ENCODE measurements at regions not wholly inside any gene's neighbourhood (a gene's known extent, or its start where the extent isn't known, plus 50 kb on each side); places are given as distances from the start of the nearest gene placed in this dataset.

DNA sequence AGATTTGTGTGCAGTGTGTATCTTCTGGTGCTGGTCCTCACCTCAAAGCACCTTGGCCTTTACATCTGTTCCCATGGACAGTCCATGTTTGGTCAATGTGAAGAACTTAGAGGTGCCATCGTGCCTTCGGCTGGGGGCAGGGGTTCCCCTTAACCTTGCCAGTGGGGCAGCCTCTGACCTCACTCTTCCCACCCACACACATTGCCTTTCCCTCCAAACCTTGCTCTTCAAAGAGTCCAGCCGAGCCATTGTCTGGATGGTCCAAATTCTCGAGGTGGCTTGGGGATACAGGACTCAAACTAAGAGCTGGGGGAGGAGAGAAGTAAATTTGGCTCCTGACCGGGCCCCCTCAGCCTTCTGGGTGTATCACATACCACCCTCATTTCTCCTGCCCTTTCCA, 76.2 kb upstream of the HABP2 start:
- DNase-seq, result no peak
- Mint-ChIP-seq H3K27me3 (no peaks in the 10 kb centered on the region), H3K4me1 (no peaks in the 10 kb centered on the region), H3K4me3 (no peak overlapping the region), H3K36me3 (no peaks in the 10 kb centered on the region), H3K27ac (no peak overlapping the region), H3K9me3 (peaks cover 1 to 19% (median 3%) of the 10 kb centered on the region in 7 donors)
- H3K4me3 ChIP-seq (ENCODE audit: low read depth, low read length), result no peak overlapping the region
- H3K27me3 ChIP-seq (ENCODE audit: control insufficient read depth, insufficient read depth, low read length), result no peaks in the 10 kb centered on the region
- H3K27ac ChIP-seq (ENCODE audit: insufficient read depth, low read length, poor library complexity, severe bottlenecking), result no peak overlapping the region
- ATAC-seq (ENCODE audit: low read depth in 2 of 2), result no peak
- no peaks in the 10 kb centered on the region for H3K4me1 ChIP-seq (ENCODE audit: control insufficient read depth, insufficient read depth, low read length, poor library complexity, severe bottlenecking)
- no peaks in the 10 kb centered on the region for H3K36me3 ChIP-seq (ENCODE audit: control insufficient read depth, insufficient read depth, low read length)
- H3K9me3 ChIP-seq (ENCODE audit: control insufficient read depth in 2 of 2, low read length in 2 of 2), result peaks cover 5 to 13% of the 10 kb centered on the region in 2 experiments

DNA sequence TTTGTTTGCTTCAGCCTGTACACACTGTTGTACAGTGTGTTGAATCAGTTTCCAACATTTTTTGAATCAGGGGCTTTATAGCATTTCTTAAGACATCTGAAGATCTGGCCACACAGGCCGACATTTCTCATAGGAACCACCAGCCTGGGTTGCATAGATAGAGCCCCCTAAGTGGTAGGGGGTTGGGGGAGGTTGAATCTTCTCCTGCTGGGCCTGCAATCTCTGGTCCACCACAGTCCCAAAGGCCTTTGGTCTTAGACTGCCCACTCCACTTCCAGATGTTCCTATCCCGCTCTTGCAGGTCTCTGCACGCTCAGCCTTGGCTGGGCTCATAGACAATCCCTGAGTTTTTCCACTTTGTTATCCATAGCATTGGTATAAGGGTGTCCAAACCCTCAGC, 75.4 kb upstream of the HABP2 start:
- Mint-ChIP-seq H3K36me3 (no peaks in the 10 kb centered on the region), H3K4me1 (no peaks in the 10 kb centered on the region), H3K4me3 (no peak overlapping the region), H3K27me3 (no peaks in the 10 kb centered on the region), H3K9me3 (peaks cover 1 to 23% (median 8%) of the 10 kb centered on the region in 7 donors), H3K27ac (no peak overlapping the region)
- Histone ChIP-seq H3K4me1 (ENCODE audit: control insufficient read depth, insufficient read depth, low read length, poor library complexity, severe bottlenecking) (no peaks in the 10 kb centered on the region), H3K27ac (ENCODE audit: insufficient read depth, low read length, poor library complexity, severe bottlenecking) (no peak overlapping the region), H3K27me3 (ENCODE audit: control insufficient read depth, insufficient read depth, low read length) (no peaks in the 10 kb centered on the region), H3K4me3 (ENCODE audit: low read depth, low read length) (no peak overlapping the region), H3K9me3 (ENCODE audit: control insufficient read depth in 2 of 2, low read length in 2 of 2) (peaks cover 5 to 13% of the 10 kb centered on the region in 2 experiments), H3K36me3 (ENCODE audit: control insufficient read depth, insufficient read depth, low read length) (no peaks in the 10 kb centered on the region)
- DNase-seq, result no peak
- ATAC-seq (ENCODE audit: low read depth in 2 of 2), result no peak

DNA sequence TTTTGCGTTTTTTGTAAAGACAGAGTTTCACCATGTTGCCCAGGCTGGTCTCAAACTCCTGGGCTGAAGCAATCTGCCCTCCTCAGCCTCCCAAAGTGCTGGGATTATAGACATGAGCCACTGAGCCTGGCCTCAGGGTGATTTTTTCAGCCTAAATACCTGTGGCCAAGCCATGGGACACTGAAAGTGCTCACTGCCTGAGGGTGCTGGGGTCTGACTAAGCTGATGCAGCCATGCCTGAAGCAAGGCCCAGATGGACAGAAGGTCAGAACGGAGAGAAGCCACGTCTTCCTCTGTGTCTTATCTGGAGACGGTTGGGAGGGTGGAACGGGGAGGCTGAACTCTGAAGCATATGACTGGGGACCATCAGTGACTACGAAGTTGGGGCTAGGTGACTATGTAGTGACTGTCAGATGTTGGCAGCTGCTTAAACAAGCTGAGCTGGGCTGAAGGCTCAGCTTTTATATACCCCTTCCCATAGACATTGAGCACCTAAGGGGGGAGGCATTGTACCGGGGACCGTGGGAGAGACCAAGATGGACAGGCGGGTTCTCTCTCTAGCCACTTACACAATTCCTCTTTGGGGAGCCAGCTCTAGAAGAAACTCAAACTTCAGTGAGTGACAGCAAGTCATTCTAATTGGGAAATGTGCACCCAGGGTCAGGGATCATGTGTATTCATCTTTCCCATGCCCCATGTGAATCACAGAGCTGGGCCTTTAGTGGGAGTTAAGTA, 73.3 kb upstream of the HABP2 start:
- DNase-seq (no peak), ATAC-seq (ENCODE audit: low read depth in 2 of 2) (no peak)
- H3K4me3 ChIP-seq (ENCODE audit: low read depth, low read length), result no peak overlapping the region
- Mint-ChIP-seq H3K4me1 (no peaks in the 10 kb centered on the region), H3K4me3 (no peak overlapping the region), H3K36me3 (no peaks in the 10 kb centered on the region), H3K9me3 (peaks cover 0 to 26% (median 7%) of the 10 kb centered on the region in 7 donors), H3K27ac (no peak overlapping the region), H3K27me3 (no peaks in the 10 kb centered on the region)
- no peaks in the 10 kb centered on the region for H3K36me3 ChIP-seq (ENCODE audit: control insufficient read depth, insufficient read depth, low read length)
- no peaks in the 10 kb centered on the region for H3K4me1 ChIP-seq (ENCODE audit: control insufficient read depth, insufficient read depth, low read length, poor library complexity, severe bottlenecking)
- no peaks in the 10 kb centered on the region for H3K27me3 ChIP-seq (ENCODE audit: control insufficient read depth, insufficient read depth, low read length)
- H3K9me3 ChIP-seq (ENCODE audit: control insufficient read depth in 2 of 2, low read length in 2 of 2), result peaks cover 5 to 13% of the 10 kb centered on the region in 2 experiments
- no peak overlapping the region for H3K27ac ChIP-seq (ENCODE audit: insufficient read depth, low read length, poor library complexity, severe bottlenecking)

DNA sequence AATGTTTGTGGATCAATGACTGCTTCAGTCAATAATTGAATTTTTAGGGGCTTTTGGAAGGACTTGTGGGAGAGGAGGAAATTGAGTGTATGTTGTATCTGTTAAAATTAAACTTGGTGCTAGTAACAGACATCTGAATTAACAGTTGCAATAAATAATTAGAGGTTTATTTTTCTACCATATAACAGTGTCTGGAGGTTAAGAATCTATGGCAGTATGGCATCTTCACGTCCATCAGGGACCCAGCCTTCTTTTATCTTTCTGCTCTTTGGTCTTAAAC, 72.8 kb upstream of the HABP2 start:
- no peak overlapping the region for H3K27ac Mint-ChIP-seq
- H3K4me3 ChIP-seq (ENCODE audit: low read depth, low read length), result no peak overlapping the region
- H3K27me3 ChIP-seq (ENCODE audit: control insufficient read depth, insufficient read depth, low read length), result no peaks in the 10 kb centered on the region
- no peaks in the 10 kb centered on the region for H3K4me1 ChIP-seq (ENCODE audit: control insufficient read depth, insufficient read depth, low read length, poor library complexity, severe bottlenecking)
- no peaks in the 10 kb centered on the region for H3K4me1 Mint-ChIP-seq
- H3K9me3 ChIP-seq (ENCODE audit: control insufficient read depth in 2 of 2, low read length in 2 of 2), result peaks cover 5 to 13% of the 10 kb centered on the region in 2 experiments
- H3K36me3 ChIP-seq (ENCODE audit: control insufficient read depth, insufficient read depth, low read length), result no peaks in the 10 kb centered on the region
- peaks cover 0 to 26% (median 6%) of the 10 kb centered on the region in 7 donors for H3K9me3 Mint-ChIP-seq
- H3K27ac ChIP-seq (ENCODE audit: insufficient read depth, low read length, poor library complexity, severe bottlenecking), result no peak overlapping the region
- no peak for ATAC-seq (ENCODE audit: low read depth in 2 of 2)
- no peak overlapping the region for H3K4me3 Mint-ChIP-seq
- DNase-seq, result no peak
- H3K27me3 Mint-ChIP-seq, result no peaks in the 10 kb centered on the region
- no peaks in the 10 kb centered on the region for H3K36me3 Mint-ChIP-seq

- no peak for ATAC-seq (ENCODE audit: low read depth in 2 of 2)
- H3K27ac Mint-ChIP-seq, result no peak overlapping the region
- peaks cover 0 to 26% (median 6%) of the 10 kb centered on the region in 7 donors for H3K9me3 Mint-ChIP-seq
Measured at GRCh38 chr10:113480851-113481502, 71.9 kb upstream of the HABP2 start.

GRCh38 chr10:113484487-113484886, 68.4 kb upstream of the HABP2 start:
- Mint-ChIP-seq H3K4me1 (no peaks in the 10 kb centered on the region), H3K27ac (no peak overlapping the region)
- peaks cover 5 to 10% of the 10 kb centered on the region in 2 experiments for H3K9me3 ChIP-seq (ENCODE audit: control insufficient read depth in 2 of 2, low read length in 2 of 2)

More at GRCh38 chr10:113480851-113481502, 71.9 kb upstream of the HABP2 start:
- Mint-ChIP-seq H3K4me1 (no peaks in the 10 kb centered on the region), H3K4me3 (no peak overlapping the region), H3K27me3 (peaks cover 6% of the 10 kb centered on the region), H3K36me3 (no peaks in the 10 kb centered on the region)
- Histone ChIP-seq H3K27me3 (ENCODE audit: control insufficient read depth, insufficient read depth, low read length) (no peaks in the 10 kb centered on the region), H3K36me3 (ENCODE audit: control insufficient read depth, insufficient read depth, low read length) (no peaks in the 10 kb centered on the region), H3K4me1 (ENCODE audit: control insufficient read depth, insufficient read depth, low read length, poor library complexity, severe bottlenecking) (no peaks in the 10 kb centered on the region), H3K9me3 (ENCODE audit: control insufficient read depth in 2 of 2, low read length in 2 of 2) (peaks cover 5 to 13% of the 10 kb centered on the region in 2 experiments), H3K4me3 (ENCODE audit: low read depth, low read length) (no peak overlapping the region), H3K27ac (ENCODE audit: insufficient read depth, low read length, poor library complexity, severe bottlenecking) (no peak overlapping the region)
- no peak for DNase-seq

DNA sequence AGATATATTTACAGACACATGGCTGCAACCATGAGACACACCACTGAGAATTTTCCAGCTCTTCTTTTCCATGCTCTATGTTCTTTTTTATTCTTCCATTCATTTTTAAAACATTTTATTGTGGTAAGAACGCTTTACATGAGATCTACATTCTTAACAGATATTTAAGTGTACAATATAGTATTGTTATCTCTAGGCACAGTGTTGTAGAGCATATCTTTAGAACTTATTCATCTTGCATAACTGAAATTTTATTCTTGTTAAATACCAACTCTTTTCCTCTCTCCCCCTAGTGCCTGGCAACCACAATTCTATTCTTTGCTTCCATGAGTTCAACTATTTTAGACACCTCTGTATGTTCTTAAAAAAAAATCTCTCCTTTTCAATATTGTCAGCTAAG, 67.1 kb upstream of the HABP2 start:
- H3K27ac ChIP-seq (ENCODE audit: insufficient read depth, low read length, poor library complexity, severe bottlenecking), result no peak overlapping the region
- Mint-ChIP-seq H3K4me3 (no peak overlapping the region), H3K27ac (no peak overlapping the region), H3K27me3 (peaks cover 6% of the 10 kb centered on the region), H3K4me1 (no peaks in the 10 kb centered on the region), H3K9me3 (peaks cover 0 to 9% (median 4%) of the 10 kb centered on the region in 7 donors), H3K36me3 (no peaks in the 10 kb centered on the region)
- DNase-seq (no peak), ATAC-seq (ENCODE audit: low read depth in 2 of 2) (no peak)
- no peaks in the 10 kb centered on the region for H3K36me3 ChIP-seq (ENCODE audit: control insufficient read depth, insufficient read depth, low read length)
- no peaks in the 10 kb centered on the region for H3K9me3 ChIP-seq (ENCODE audit: control insufficient read depth in 2 of 2, low read length in 2 of 2)
- H3K4me1 ChIP-seq (ENCODE audit: control insufficient read depth, insufficient read depth, low read length, poor library complexity, severe bottlenecking), result no peaks in the 10 kb centered on the region
- H3K4me3 ChIP-seq (ENCODE audit: low read depth, low read length), result no peak overlapping the region
- peaks cover 3% of the 10 kb centered on the region for H3K27me3 ChIP-seq (ENCODE audit: control insufficient read depth, insufficient read depth, low read length)

More at GRCh38 chr10:113484487-113484886, 68.4 kb upstream of the HABP2 start:
- peaks cover 0 to 20% (median 4%) of the 10 kb centered on the region in 7 donors for H3K9me3 Mint-ChIP-seq
- no peaks in the 10 kb centered on the region for H3K36me3 Mint-ChIP-seq
- no peaks in the 10 kb centered on the region for H3K36me3 ChIP-seq (ENCODE audit: control insufficient read depth, insufficient read depth, low read length)
- H3K4me3 Mint-ChIP-seq, result no peak overlapping the region
- no peak for DNase-seq
- peaks cover 3% of the 10 kb centered on the region for H3K27me3 ChIP-seq (ENCODE audit: control insufficient read depth, insufficient read depth, low read length)
- no peak overlapping the region for H3K4me3 ChIP-seq (ENCODE audit: low read depth, low read length)
- no peak overlapping the region for H3K27ac ChIP-seq (ENCODE audit: insufficient read depth, low read length, poor library complexity, severe bottlenecking)
- peaks cover 6% of the 10 kb centered on the region for H3K27me3 Mint-ChIP-seq
- no peak for ATAC-seq (ENCODE audit: low read depth in 2 of 2)
- no peaks in the 10 kb centered on the region for H3K4me1 ChIP-seq (ENCODE audit: control insufficient read depth, insufficient read depth, low read length, poor library complexity, severe bottlenecking)

DNA sequence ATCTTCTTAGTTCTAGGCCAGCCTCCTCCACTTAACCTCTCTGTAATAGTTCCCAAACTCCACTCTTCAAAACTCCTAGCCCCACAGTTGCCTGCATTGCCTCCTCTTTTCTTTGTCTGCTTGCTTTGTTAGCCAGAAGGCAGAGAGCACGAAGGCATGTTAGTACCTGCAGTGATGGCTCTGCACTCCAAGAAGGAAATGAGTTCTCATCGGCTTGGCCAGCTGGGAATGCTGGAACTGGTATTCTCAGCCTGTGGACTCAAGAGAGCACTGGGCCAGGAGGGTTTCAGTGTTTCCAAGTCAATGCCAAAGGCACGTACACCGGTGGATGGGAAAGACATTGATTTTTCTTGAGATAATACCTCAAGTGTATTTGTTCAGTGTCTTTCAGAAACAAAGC, 66.3 kb upstream of the HABP2 start:
- no peak overlapping the region for H3K4me3 Mint-ChIP-seq
- no peak overlapping the region for H3K27ac ChIP-seq (ENCODE audit: insufficient read depth, low read length, poor library complexity, severe bottlenecking)
- no peaks in the 10 kb centered on the region for H3K36me3 ChIP-seq (ENCODE audit: control insufficient read depth, insufficient read depth, low read length)
- H3K9me3 ChIP-seq (ENCODE audit: control insufficient read depth in 2 of 2, low read length in 2 of 2), result no peaks in the 10 kb centered on the region
- no peaks in the 10 kb centered on the region for H3K36me3 Mint-ChIP-seq
- no peak overlapping the region for H3K27ac Mint-ChIP-seq
- H3K9me3 Mint-ChIP-seq, result peaks cover 0 to 9% (median 3%) of the 10 kb centered on the region in 7 donors
- H3K4me3 ChIP-seq (ENCODE audit: low read depth, low read length), result no peak overlapping the region
- peaks cover 6% of the 10 kb centered on the region for H3K27me3 Mint-ChIP-seq
- no peak for ATAC-seq (ENCODE audit: low read depth in 2 of 2)
- no peaks in the 10 kb centered on the region for H3K4me1 Mint-ChIP-seq
- H3K4me1 ChIP-seq (ENCODE audit: control insufficient read depth, insufficient read depth, low read length, poor library complexity, severe bottlenecking), result no peaks in the 10 kb centered on the region
- H3K27me3 ChIP-seq (ENCODE audit: control insufficient read depth, insufficient read depth, low read length), result peaks cover 3% of the 10 kb centered on the region
- no peak for DNase-seq
